IPS-20b (cell line): ENCODE measurements at regions not wholly inside any gene's neighbourhood (a gene's known extent, or its start where the extent isn't known, plus 50 kb on each side); places are given as distances from the start of the nearest gene placed in this dataset.

Experiments
- H3K27ac ChIP-seq: one replicate; pipeline ENCODE4 v1.5.1; 2013; ENCODE audit warnings: low read length
- H3K27me3 ChIP-seq: 2 replicates; pipeline ENCODE4 v1.6.1; 2013; ENCODE audit warnings: mild to moderate bottlenecking, low read length, inconsistent platforms; ENCODE audit not compliant: insufficient read depth
- H3K36me3 ChIP-seq: 2 replicates; pipeline ENCODE4 v1.6.1; 2013; ENCODE audit warnings: low read depth, mild to moderate bottlenecking, inconsistent platforms, low read length, moderate library complexity; ENCODE audit not compliant: insufficient read depth
- H3K4me1 ChIP-seq: 2 replicates; pipeline ENCODE4 v1.6.1; 2013; ENCODE audit warnings: mild to moderate bottlenecking, control low read depth, inconsistent platforms, low read length, moderate library complexity; ENCODE audit not compliant: insufficient read depth
- H3K4me3 ChIP-seq: 2 replicates; pipeline ENCODE4 v1.5.1; 2013; ENCODE audit warnings: mild to moderate bottlenecking, low read length, inconsistent platforms
- H3K9ac ChIP-seq: 2 replicates; pipeline ENCODE4 v1.6.1; 2013; ENCODE audit warnings: low read depth, mild to moderate bottlenecking, inconsistent platforms, low read length, moderate library complexity
- H3K9me3 ChIP-seq: 2 replicates; pipeline ENCODE4 v1.6.1; 2013; ENCODE audit warnings: mild to moderate bottlenecking, low read depth, low read length, inconsistent platforms; ENCODE audit not compliant: insufficient read depth

GRCh38 chr1:4532656-4533055, 121.8 kb upstream of the AJAP1 start:
- H3K27me3 ChIP-seq: no peaks in the 10 kb centered on the region

DNA sequence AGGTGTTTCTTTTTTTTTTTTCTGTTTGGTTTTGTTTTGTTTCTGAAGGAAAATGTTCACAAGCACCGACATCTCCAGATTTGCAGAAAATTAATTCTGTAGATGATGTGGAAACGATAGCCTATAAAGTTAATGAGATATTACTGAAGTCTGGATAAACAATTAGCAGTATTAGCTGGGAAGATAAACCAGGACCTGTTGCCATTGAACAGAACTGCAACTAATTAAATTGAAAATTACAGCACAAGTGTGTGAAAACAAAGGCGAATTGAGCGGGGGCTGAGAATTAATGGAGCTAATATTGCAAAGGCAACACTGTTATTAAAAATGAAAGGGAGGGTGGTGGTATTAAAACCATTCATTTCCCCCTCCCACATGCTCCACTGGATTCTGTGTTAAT, 107.5 kb upstream of the AJAP1 start:
- H3K9ac ChIP-seq: no peak overlapping the region
- H3K36me3 ChIP-seq: no peaks in the 10 kb centered on the region
- no peaks in the 10 kb centered on the region for H3K4me1 ChIP-seq
- 0 out of 2 replicates have a peak, but pooled peaks cover 5% of the 10 kb centered on the region for H3K27me3 ChIP-seq
- H3K27ac ChIP-seq: no peak overlapping the region
- H3K4me3 ChIP-seq: no peak overlapping the region
- no peaks in the 10 kb centered on the region for H3K9me3 ChIP-seq

More at GRCh38 chr1:4532656-4533055, 121.8 kb upstream of the AJAP1 start:
- no peaks in the 10 kb centered on the region for H3K9me3 ChIP-seq
- peaks cover 6% of the 10 kb centered on the region; the same call in 1 of the 2 replicates for H3K4me1 ChIP-seq
- no peaks in the 10 kb centered on the region for H3K36me3 ChIP-seq
- no peak overlapping the region for H3K27ac ChIP-seq
- no peak overlapping the region for H3K4me3 ChIP-seq
- H3K9ac ChIP-seq: no peak overlapping the region

DNA sequence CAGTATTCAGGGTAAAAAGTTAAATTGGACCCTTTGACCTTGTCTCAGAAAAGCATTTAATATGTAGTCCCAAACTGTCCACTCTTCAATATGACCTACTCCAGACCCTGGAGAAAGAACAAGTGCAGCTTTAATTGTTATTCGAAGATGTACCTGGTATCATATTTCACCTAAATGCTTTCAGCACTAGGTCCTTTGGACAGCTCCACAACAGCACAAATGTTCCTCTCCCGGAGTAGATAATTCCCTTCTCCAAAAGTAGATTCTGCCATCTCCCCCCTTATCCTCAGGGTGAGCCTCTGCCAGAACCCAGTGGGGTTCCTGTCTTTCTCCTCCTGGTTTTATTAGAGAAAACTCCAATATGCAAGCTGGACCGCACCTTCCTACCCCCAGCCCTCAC, 104.5 kb upstream of the AJAP1 start:
- no peak overlapping the region for H3K4me3 ChIP-seq
- H3K27ac ChIP-seq: no peak overlapping the region
- H3K9me3 ChIP-seq: no peaks in the 10 kb centered on the region

DNA sequence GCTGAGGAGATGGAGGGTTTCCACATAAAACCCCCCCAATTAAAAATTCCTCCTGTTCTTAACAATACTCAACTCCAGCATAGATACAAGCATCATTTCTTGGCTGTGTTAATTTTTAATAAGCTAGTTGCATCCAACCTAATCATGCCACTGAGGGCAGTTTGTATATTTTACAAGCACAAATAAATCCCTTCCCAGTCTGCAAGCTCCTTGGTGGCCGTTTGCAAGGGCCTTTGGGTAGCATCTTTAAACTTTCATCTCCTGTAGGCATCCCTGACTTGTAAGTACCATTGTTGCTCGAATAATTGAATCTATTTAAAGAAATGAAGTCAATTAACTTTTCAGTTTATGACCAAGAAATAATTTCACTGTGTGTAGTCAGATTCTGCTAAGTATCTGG, 103.5 kb upstream of the AJAP1 start:
- no peaks in the 10 kb centered on the region for H3K9me3 ChIP-seq
- no peaks in the 10 kb centered on the region for H3K4me1 ChIP-seq
- H3K36me3 ChIP-seq: no peaks in the 10 kb centered on the region

More for the DNA sequence above, 104.5 kb upstream of the AJAP1 start:
- no peaks in the 10 kb centered on the region for H3K36me3 ChIP-seq
- H3K9ac ChIP-seq: no peak overlapping the region
- H3K27me3 ChIP-seq: no peaks in the 10 kb centered on the region
- H3K4me1 ChIP-seq: no peaks in the 10 kb centered on the region

DNA sequence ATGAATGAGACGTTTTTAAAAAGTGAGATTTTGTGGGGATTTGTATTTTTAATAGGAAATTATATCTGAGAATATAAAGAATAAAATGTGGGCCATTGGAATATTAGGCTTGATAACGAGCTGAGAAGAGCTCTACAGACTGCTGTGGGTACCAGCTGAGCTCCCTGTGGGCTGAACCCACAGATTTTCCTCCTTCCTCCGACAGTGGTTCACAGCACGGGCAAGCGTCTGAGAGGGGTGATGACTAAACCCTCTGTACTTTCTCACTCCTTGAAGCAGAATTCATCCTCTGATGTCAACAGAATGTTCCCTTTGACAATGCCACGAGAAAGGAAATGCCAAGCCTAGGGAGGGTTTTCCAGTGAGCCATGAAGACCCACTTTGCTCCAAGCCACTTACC, 102.7 kb upstream of the AJAP1 start:
- Histone ChIP-seq H3K27me3 (no peaks in the 10 kb centered on the region), H3K4me3 (no peak overlapping the region), H3K9ac (no peak overlapping the region), H3K27ac (no peak overlapping the region), H3K4me1 (no peaks in the 10 kb centered on the region), H3K9me3 (no peaks in the 10 kb centered on the region), H3K36me3 (no peaks in the 10 kb centered on the region)

More for the DNA sequence above, 103.5 kb upstream of the AJAP1 start:
- H3K9ac ChIP-seq: no peak overlapping the region
- H3K27ac ChIP-seq: no peak overlapping the region
- H3K27me3 ChIP-seq: no peaks in the 10 kb centered on the region
- H3K4me3 ChIP-seq: no peak overlapping the region

DNA sequence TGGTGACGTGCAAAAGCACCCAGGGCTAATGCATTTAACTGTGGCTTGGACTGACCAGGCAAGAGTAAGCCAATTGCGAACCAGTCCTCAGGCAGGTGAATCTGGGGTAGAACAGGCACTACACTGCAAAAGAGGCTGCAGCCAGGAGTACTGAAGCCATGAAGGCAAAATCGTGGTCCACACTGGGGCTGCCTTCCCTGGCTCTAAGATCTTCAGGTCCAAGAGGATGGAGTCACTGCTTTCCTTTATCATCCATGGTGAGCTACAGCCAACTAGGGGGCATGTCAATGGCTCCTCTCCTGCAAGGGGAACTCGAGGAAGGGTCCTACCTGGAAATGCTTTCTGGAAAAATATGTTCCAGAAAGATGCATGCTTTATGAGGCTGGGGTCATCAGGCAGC, 100.6 kb upstream of the AJAP1 start:
- Histone ChIP-seq H3K9ac (no peak overlapping the region), H3K4me3 (no peak overlapping the region), H3K4me1 (no peaks in the 10 kb centered on the region), H3K27me3 (no peaks in the 10 kb centered on the region), H3K9me3 (no peaks in the 10 kb centered on the region), H3K27ac (no peak overlapping the region), H3K36me3 (no peaks in the 10 kb centered on the region)

DNA sequence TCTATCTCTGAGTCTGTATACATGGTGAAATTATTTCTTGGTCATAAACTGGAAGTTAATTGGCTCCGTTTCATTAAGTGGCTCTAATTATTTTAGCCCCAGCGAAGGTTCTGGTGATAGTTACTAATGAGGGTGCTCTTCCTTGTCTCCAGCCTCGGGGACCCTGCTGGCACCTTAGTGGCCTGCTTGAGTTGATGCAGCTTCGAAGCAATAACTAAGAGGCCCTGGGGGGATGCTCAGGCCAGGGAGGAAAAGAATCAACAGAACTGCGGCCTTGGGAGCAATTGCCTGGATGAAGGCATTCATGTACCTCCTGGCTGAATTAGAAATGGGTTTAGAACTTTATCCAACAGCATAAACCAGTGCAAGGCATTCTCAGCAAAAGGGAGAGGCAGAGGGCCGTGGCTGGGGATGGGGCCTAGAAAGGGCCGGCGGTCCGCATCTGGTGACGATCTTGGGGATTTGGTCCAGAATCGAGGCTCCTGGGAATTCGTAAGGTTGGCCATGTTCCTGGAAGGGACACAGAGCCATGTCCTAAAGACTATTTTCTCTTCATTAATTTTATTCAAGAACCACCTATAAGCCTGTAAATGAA, 100.0 kb upstream of the AJAP1 start:
- Histone ChIP-seq H3K36me3 (no peaks in the 10 kb centered on the region), H3K27ac (no peak overlapping the region), H3K27me3 (no peaks in the 10 kb centered on the region), H3K4me3 (no peak overlapping the region), H3K9me3 (no peaks in the 10 kb centered on the region), H3K4me1 (no peaks in the 10 kb centered on the region), H3K9ac (no peak overlapping the region)

GRCh38 chr1:4557949-4558348, 96.5 kb upstream of the AJAP1 start:
- Histone ChIP-seq H3K27ac (no peak overlapping the region), H3K4me3 (no peak overlapping the region), H3K27me3 (no peaks in the 10 kb centered on the region), H3K36me3 (no peaks in the 10 kb centered on the region), H3K9me3 (no peaks in the 10 kb centered on the region), H3K9ac (no peak overlapping the region), H3K4me1 (no peaks in the 10 kb centered on the region)

DNA sequence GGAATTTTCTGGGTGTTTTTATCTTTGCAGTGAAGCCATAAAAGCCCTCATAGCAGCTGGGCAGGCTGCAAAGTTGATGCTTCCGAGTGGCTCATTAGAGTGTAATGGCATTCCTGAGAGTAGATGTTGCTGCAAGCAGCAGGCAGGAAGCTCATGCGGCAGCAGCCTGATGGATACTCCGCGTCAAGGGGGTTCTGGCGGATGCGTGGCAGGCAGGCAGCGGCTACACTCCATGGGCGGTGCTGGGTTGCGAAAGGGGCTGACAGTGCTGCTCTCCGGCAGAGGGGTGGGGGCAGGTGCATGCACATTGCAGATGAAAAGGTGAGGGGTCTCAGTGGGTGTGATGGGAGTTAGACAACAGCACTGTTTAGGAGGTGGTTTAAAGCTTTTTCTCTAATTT, 93.2 kb upstream of the AJAP1 start:
- no peak overlapping the region for H3K4me3 ChIP-seq
- no peaks in the 10 kb centered on the region for H3K9me3 ChIP-seq
- H3K9ac ChIP-seq: no peak overlapping the region
- no peaks in the 10 kb centered on the region for H3K4me1 ChIP-seq
- H3K36me3 ChIP-seq: no peaks in the 10 kb centered on the region
- H3K27ac ChIP-seq: no peak overlapping the region
- H3K27me3 ChIP-seq: no peaks in the 10 kb centered on the region

GRCh38 chr1:4562321-4562720, 92.1 kb upstream of the AJAP1 start:
- Histone ChIP-seq H3K9ac (no peak overlapping the region), H3K27me3 (no peaks in the 10 kb centered on the region), H3K4me3 (no peak overlapping the region), H3K27ac (no peak overlapping the region), H3K36me3 (no peaks in the 10 kb centered on the region), H3K4me1 (no peaks in the 10 kb centered on the region), H3K9me3 (no peaks in the 10 kb centered on the region)

DNA sequence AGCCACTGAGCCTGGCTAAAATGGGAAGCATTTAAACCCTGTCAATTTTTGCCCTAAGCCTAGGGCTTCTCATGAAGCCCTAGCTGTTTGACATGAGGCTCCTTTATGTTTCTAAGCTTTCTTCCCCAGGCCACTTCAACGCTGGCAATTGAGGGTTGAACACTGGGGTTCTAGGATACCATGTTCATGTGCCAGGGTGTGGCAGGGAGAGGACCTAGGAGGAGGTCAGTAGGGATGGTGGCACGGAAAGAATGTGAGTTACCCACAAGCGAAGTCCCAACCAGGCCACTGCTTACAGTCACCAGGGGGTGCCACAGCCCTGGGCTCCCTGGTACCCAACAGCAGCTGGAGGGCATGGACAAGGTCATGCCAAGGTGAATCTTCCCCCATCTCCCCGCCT, 90.8 kb upstream of the AJAP1 start:
- Histone ChIP-seq H3K4me3 (no peak overlapping the region), H3K36me3 (no peaks in the 10 kb centered on the region), H3K9ac (no peak overlapping the region), H3K4me1 (no peaks in the 10 kb centered on the region), H3K27ac (no peak overlapping the region), H3K9me3 (no peaks in the 10 kb centered on the region), H3K27me3 (no peaks in the 10 kb centered on the region)

DNA sequence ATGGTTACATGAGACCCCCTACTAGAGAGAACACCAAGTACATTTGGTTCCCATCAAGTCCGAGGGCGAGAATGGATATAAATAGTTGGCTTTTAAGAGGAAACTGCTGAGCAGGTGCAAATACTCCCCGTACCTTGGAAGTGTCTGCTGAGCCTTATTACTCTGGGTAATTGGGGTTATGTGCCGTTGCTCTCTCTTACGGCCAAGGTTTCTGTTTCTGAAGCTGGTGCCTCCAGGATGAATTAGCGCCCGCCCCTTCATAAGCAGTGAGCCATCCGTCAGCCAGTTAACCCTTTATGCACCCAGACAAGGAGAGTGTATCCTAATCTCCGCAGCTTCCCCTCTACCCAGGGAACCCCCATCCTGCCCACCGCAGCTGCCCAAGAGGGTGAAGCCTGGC, 90.4 kb upstream of the AJAP1 start:
- no peaks in the 10 kb centered on the region for H3K9me3 ChIP-seq

More for the DNA sequence above, 90.4 kb upstream of the AJAP1 start:
- Histone ChIP-seq H3K4me1 (no peaks in the 10 kb centered on the region), H3K27ac (no peak overlapping the region), H3K4me3 (no peak overlapping the region), H3K9ac (no peak overlapping the region), H3K36me3 (no peaks in the 10 kb centered on the region), H3K27me3 (no peaks in the 10 kb centered on the region)
